Fibroblast of lung (primary cell): ENCODE measurements at regions not wholly inside any gene's neighbourhood (a gene's known extent, or its start where the extent isn't known, plus 50 kb on each side); places are given as distances from the start of the nearest gene placed in this dataset.
"Not testable (repeated sequence)": the region's sequence is repeated elsewhere in the genome, so short reads cannot be mapped to it uniquely, and the experiment has no call there.

Experiments used
- DNase-seq, 2 donors: peaks; one replicate each; pipeline versions ENCODE4 v3.0.0 to v3.0.0-alpha.2; 2010; ENCODE audit warnings: low read depth in 2 of 2
- H2AFZ ChIP-seq: 2 replicates; pipeline ENCODE4 v1.5.1; 2012; ENCODE audit warnings: low read length, control low read depth, inconsistent platforms
- H3K27ac ChIP-seq: 2 replicates; pipeline ENCODE4 v1.5.1; 2011; ENCODE audit warnings: low read length, control low read depth; ENCODE audit not compliant: insufficient read depth
- H3K27me3 ChIP-seq: 2 replicates; pipeline ENCODE4 v1.5.1; 2011; ENCODE audit warnings: mild to moderate bottlenecking, low read length; ENCODE audit not compliant: control insufficient read depth, insufficient read depth
- H3K36me3 ChIP-seq: 2 replicates; pipeline ENCODE4 v1.5.1; 2011; ENCODE audit warnings: low read length; ENCODE audit not compliant: control insufficient read depth, insufficient read depth
- H3K4me1 ChIP-seq: 2 replicates; pipeline ENCODE4 v1.5.1; 2011; ENCODE audit warnings: low read length; ENCODE audit not compliant: control insufficient read depth, insufficient read depth; ENCODE audit errors: extremely low read depth
- H3K4me2 ChIP-seq: 2 replicates; pipeline ENCODE4 v1.5.1; 2011; ENCODE audit warnings: low read length, control low read depth; ENCODE audit not compliant: insufficient read depth; ENCODE audit errors: extremely low read depth
- H3K4me3 ChIP-seq, 4 experiments: fragments of 200-600 bp in 1 of 4; sonication (generic) in 1 of 4; replicated peaks in 1 of 4; 2 replicates each; pipeline ENCODE4 v1.5.1; 2011 to 2016; ENCODE audit warnings: low read length in 4 of 4, low read depth in 3 of 4, mild to moderate bottlenecking in 3 of 4, control low read depth in 2 of 4, inconsistent platforms in 1 of 4, mixed read lengths in 1 of 4; ENCODE audit not compliant: insufficient read depth in 1 of 4; ENCODE audit errors: control extremely low read depth in 1 of 4
- H3K79me2 ChIP-seq: 2 replicates; pipeline ENCODE4 v1.5.1; 2012; ENCODE audit warnings: mild to moderate bottlenecking, low read length, inconsistent platforms; ENCODE audit not compliant: control insufficient read depth, insufficient read depth
- H3K9ac ChIP-seq: 2 replicates; pipeline ENCODE4 v1.5.1; 2011; ENCODE audit warnings: mild to moderate bottlenecking, low read length, control low read depth; ENCODE audit not compliant: insufficient read depth
- H3K9me3 ChIP-seq: 2 replicates; pipeline ENCODE4 v1.5.1; 2012; ENCODE audit warnings: low read depth, low read length; ENCODE audit not compliant: control insufficient read depth, insufficient read depth
- H4K20me1 ChIP-seq: 2 replicates; pipeline ENCODE4 v1.5.1; 2011; ENCODE audit warnings: low read length; ENCODE audit not compliant: control insufficient read depth, insufficient read depth; ENCODE audit errors: extremely low read depth
- EZH2 ChIP-seq: IDR thresholded peaks from 2 replicates; pipeline ENCODE4 v1.5.1; 2012; ENCODE audit warnings: low read length, control low read depth, mild to moderate bottlenecking; ENCODE audit errors: missing control alignments
- TF ChIP-seq, protein P1 (sequence below), 2 donors: IDR thresholded peaks in 1 of 2; conservative IDR thresholded peaks in 1 of 2; 1 replicate in 1 of 2; 2 replicates in 1 of 2; pipeline ENCODE4 v1.5.1; 2011 to 2012; ENCODE audit warnings: low read length in 2 of 2, control low read depth in 1 of 2, inconsistent platforms in 1 of 2, low read depth in 1 of 2, mild to moderate bottlenecking in 1 of 2

DNA sequence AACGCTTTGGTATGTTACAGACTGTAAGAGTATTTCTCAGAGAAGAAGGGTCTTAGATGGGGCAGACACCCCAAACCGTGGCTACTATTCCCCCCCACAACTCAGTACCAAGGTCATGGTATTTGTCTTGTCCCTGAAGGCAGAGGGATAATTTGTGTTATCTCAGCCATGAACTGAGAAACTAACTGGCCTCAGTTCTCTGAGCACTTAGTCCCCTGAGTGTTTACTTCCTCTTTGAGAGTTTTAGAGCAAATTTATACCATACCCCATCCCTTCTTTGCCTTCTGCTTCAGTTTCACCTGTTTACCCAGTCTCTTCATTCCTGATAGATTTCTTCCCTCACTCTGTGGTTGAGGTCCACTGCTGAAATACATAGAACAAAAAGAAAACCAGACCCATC is 183.9 kb downstream of the LRRC70 start:
- Histone ChIP-seq H3K27me3 (no peaks in the 10 kb centered on the region), H3K9ac (no peak overlapping the region), H3K79me2 (no peaks in the 10 kb centered on the region), H3K27ac (no peak overlapping the region), H3K4me1 (no peaks in the 10 kb centered on the region), H2AFZ (no peak overlapping the region), H3K36me3 (no peaks in the 10 kb centered on the region), H3K4me2 (no peak overlapping the region), H4K20me1 (no peaks in the 10 kb centered on the region), H3K9me3 (no peaks in the 10 kb centered on the region), H3K4me3 (no peak overlapping the region)
- DNase-seq = no peak
- no peak for TF ChIP-seq EZH2
- TF ChIP-seq, protein P1, sequence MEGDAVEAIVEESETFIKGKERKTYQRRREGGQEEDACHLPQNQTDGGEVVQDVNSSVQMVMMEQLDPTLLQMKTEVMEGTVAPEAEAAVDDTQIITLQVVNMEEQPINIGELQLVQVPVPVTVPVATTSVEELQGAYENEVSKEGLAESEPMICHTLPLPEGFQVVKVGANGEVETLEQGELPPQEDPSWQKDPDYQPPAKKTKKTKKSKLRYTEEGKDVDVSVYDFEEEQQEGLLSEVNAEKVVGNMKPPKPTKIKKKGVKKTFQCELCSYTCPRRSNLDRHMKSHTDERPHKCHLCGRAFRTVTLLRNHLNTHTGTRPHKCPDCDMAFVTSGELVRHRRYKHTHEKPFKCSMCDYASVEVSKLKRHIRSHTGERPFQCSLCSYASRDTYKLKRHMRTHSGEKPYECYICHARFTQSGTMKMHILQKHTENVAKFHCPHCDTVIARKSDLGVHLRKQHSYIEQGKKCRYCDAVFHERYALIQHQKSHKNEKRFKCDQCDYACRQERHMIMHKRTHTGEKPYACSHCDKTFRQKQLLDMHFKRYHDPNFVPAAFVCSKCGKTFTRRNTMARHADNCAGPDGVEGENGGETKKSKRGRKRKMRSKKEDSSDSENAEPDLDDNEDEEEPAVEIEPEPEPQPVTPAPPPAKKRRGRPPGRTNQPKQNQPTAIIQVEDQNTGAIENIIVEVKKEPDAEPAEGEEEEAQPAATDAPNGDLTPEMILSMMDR (conservative IDR thresholded peaks at IDR 0.05 in 1 of 2, IDR thresholded peaks at IDR 0.05 in 1 of 2; ENCODE audit: low read depth in 1 of 2, low read length in 2 of 2) = no peak

DNA sequence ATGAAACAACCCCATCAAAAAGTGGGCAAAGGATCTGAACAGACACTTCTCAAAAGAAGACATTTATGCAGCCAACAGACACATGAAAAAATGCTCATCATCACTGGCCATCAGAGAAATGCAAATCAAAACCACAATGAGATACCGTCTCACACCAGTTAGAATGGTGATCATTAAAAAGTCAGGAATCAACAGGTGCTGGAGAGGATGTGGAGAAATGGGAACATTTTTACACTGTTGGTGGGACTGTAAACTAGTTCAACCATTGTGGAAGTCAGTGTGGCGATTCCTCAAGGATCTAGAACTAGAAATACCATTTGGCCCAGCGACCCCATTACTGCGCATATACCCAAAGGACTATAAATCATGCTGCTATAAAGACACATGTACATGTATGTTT is 179.1 kb downstream of the LRRC70 start:
- not testable (repeated sequence) for H3K36me3 ChIP-seq, H3K9ac ChIP-seq, H4K20me1 ChIP-seq, H3K4me1 ChIP-seq, H3K27ac ChIP-seq, H2AFZ ChIP-seq, H3K4me2 ChIP-seq, DNase-seq, H3K79me2 ChIP-seq, H3K4me3 ChIP-seq, H3K27me3 ChIP-seq, H3K9me3 ChIP-seq

- not testable (repeated sequence) for H2AFZ ChIP-seq, H3K79me2 ChIP-seq, H3K4me2 ChIP-seq, H3K9ac ChIP-seq, H3K4me1 ChIP-seq, H3K27me3 ChIP-seq, H3K27ac ChIP-seq, H3K9me3 ChIP-seq, H3K4me3 ChIP-seq, H4K20me1 ChIP-seq, H3K36me3 ChIP-seq, DNase-seq
Observed at GRCh38 chr5:62752998-62753367, 174.4 kb downstream of the LRRC70 start.

- not testable (repeated sequence) for DNase-seq, H3K9ac ChIP-seq, H3K4me2 ChIP-seq, H2AFZ ChIP-seq, H3K27ac ChIP-seq, H4K20me1 ChIP-seq, H3K36me3 ChIP-seq, H3K4me1 ChIP-seq, H3K79me2 ChIP-seq, H3K9me3 ChIP-seq, H3K4me3 ChIP-seq, H3K27me3 ChIP-seq
Observed at GRCh38 chr5:62752056-62752997, 173.7 kb downstream of the LRRC70 start.
